ENCODE measurements at regions not wholly inside any gene's neighbourhood (a gene's known extent, or its start where the extent isn't known, plus 50 kb on each side); places are given as distances from the start of the nearest gene placed in this dataset.
"Not testable (repeated sequence)": the region's sequence is repeated elsewhere in the genome, so short reads cannot be mapped to it uniquely, and the experiment has no call there.

GRCh38 chrX:18098763-18099162, 121.9 kb downstream of the BEND2 start:
- peaks cover 3 to 8% of the 10 kb centered on the region in 2 experiments for H3K27me3 ChIP-seq (ENCODE audit: control insufficient read depth in 1 of 2, insufficient read depth in 2 of 2, low read length in 2 of 2)
- H3K9me3 ChIP-seq (ENCODE audit: control insufficient read depth in 1 of 2, insufficient read depth in 1 of 2, low read length in 2 of 2), result no peaks in the 10 kb centered on the region
- H3K9me3 Mint-ChIP-seq, result no peaks in the 10 kb centered on the region
- no peak for DNase-seq
- no peak for TF ChIP-seq CTCF (IDR thresholded peaks at IDR 0.05)
- no peak overlapping the region for H3K27ac Mint-ChIP-seq
- POLR2A ChIA-PET, result no interaction called here
- no peak overlapping the region for H3K4me3 ChIP-seq (ENCODE audit: low read length)
- H3K4me1 ChIP-seq (ENCODE audit: insufficient read depth, low read length), result no peaks in the 10 kb centered on the region
- intact Hi-C loops (cut with DNase I, micrococcal nuclease), result no loop called here
- no peaks in the 10 kb centered on the region for H3K4me1 Mint-ChIP-seq (ENCODE audit: low read depth)
- no peaks in the 10 kb centered on the region for H3K36me3 Mint-ChIP-seq (ENCODE audit: low read depth)
- CTCF ChIA-PET, result no interaction called here
- H3K4me3 Mint-ChIP-seq, result no peak overlapping the region
- peaks cover 25% of the 10 kb centered on the region for H3K27me3 Mint-ChIP-seq
- no peak for ATAC-seq (ENCODE audit: poor library complexity)
- H3K27ac ChIP-seq (ENCODE audit: low read depth in 1 of 2, low read length in 2 of 2), result no peak overlapping the region
- no peaks in the 10 kb centered on the region for H3K36me3 ChIP-seq (ENCODE audit: insufficient read depth, low read length)

GRCh38 chrX:18076434-18076833, 144.3 kb downstream of the BEND2 start:
- TF ChIP-seq CTCF (IDR thresholded peaks at IDR 0.05), result no peak
- no peak overlapping the region for H3K27ac Mint-ChIP-seq
- no peaks in the 10 kb centered on the region for H3K27me3 Mint-ChIP-seq
- Histone ChIP-seq H3K27ac (ENCODE audit: low read depth in 1 of 2, low read length in 2 of 2) (no peak overlapping the region), H3K27me3 (ENCODE audit: control insufficient read depth in 1 of 2, insufficient read depth in 2 of 2, low read length in 2 of 2) (no peaks in the 10 kb centered on the region), H3K36me3 (ENCODE audit: insufficient read depth, low read length) (no peaks in the 10 kb centered on the region), H3K9me3 (ENCODE audit: control insufficient read depth in 1 of 2, insufficient read depth in 1 of 2, low read length in 2 of 2) (no peaks in the 10 kb centered on the region), H3K4me3 (ENCODE audit: low read length) (no peak overlapping the region), H3K4me1 (ENCODE audit: insufficient read depth, low read length) (no peaks in the 10 kb centered on the region)
- ChIA-PET CTCF (no interaction called here), POLR2A (no interaction called here)
- H3K9me3 Mint-ChIP-seq, result no peaks in the 10 kb centered on the region
- no peak overlapping the region for H3K4me3 Mint-ChIP-seq
- intact Hi-C loops (cut with DNase I, micrococcal nuclease), result no loop called here
- H3K36me3 Mint-ChIP-seq (ENCODE audit: low read depth), result no peaks in the 10 kb centered on the region
- no peaks in the 10 kb centered on the region for H3K4me1 Mint-ChIP-seq (ENCODE audit: low read depth)
- ATAC-seq (ENCODE audit: poor library complexity), result no peak
- DNase-seq, result no peak

GRCh38 chrX:18075603-18076002, 145.1 kb downstream of the BEND2 start:
- Histone ChIP-seq H3K4me1 (ENCODE audit: insufficient read depth, low read length) (no peaks in the 10 kb centered on the region), H3K36me3 (ENCODE audit: insufficient read depth, low read length) (no peaks in the 10 kb centered on the region), H3K27ac (ENCODE audit: low read depth in 1 of 2, low read length in 2 of 2) (no peak overlapping the region), H3K4me3 (ENCODE audit: low read length) (no peak overlapping the region), H3K9me3 (ENCODE audit: control insufficient read depth in 1 of 2, insufficient read depth in 1 of 2, low read length in 2 of 2) (no peaks in the 10 kb centered on the region), H3K27me3 (ENCODE audit: control insufficient read depth in 1 of 2, insufficient read depth in 2 of 2, low read length in 2 of 2) (no peaks in the 10 kb centered on the region)
- Mint-ChIP-seq H3K27me3 (no peaks in the 10 kb centered on the region), H3K4me1 (ENCODE audit: low read depth) (no peaks in the 10 kb centered on the region), H3K9me3 (no peaks in the 10 kb centered on the region), H3K36me3 (ENCODE audit: low read depth) (no peaks in the 10 kb centered on the region), H3K4me3 (no peak overlapping the region), H3K27ac (no peak overlapping the region)
- DNase-seq, result no peak
- intact Hi-C loops (cut with DNase I, micrococcal nuclease), result no loop called here
- ChIA-PET CTCF (no interaction called here), POLR2A (no interaction called here)
- ATAC-seq (ENCODE audit: poor library complexity), result no peak
- TF ChIP-seq CTCF (IDR thresholded peaks at IDR 0.05), result no peak

- intact Hi-C loops (cut with DNase I, micrococcal nuclease); H3K9me3 ChIP-seq (ENCODE audit: control insufficient read depth in 1 of 2, insufficient read depth in 1 of 2, low read length in 2 of 2); H3K4me3 ChIP-seq (ENCODE audit: low read length); H3K27ac Mint-ChIP-seq; H3K36me3 ChIP-seq (ENCODE audit: insufficient read depth, low read length); H3K4me1 Mint-ChIP-seq (ENCODE audit: low read depth); H3K36me3 Mint-ChIP-seq (ENCODE audit: low read depth); CTCF ChIA-PET; H3K27me3 Mint-ChIP-seq; H3K4me3 Mint-ChIP-seq; H3K27me3 ChIP-seq (ENCODE audit: control insufficient read depth in 1 of 2, insufficient read depth in 2 of 2, low read length in 2 of 2); H3K27ac ChIP-seq (ENCODE audit: low read depth in 1 of 2, low read length in 2 of 2); H3K9me3 Mint-ChIP-seq; POLR2A ChIA-PET; ATAC-seq (ENCODE audit: poor library complexity); DNase-seq; H3K4me1 ChIP-seq (ENCODE audit: insufficient read depth, low read length): not testable (repeated sequence)
Observed at GRCh38 chrX:18068045-18068444, 152.6 kb downstream of the BEND2 start.
